ENCODE measurements at regions not wholly inside any gene's neighbourhood (a gene's known extent, or its start where the extent isn't known, plus 50 kb on each side); places are given as distances from the start of the nearest gene placed in this dataset.

DNA sequence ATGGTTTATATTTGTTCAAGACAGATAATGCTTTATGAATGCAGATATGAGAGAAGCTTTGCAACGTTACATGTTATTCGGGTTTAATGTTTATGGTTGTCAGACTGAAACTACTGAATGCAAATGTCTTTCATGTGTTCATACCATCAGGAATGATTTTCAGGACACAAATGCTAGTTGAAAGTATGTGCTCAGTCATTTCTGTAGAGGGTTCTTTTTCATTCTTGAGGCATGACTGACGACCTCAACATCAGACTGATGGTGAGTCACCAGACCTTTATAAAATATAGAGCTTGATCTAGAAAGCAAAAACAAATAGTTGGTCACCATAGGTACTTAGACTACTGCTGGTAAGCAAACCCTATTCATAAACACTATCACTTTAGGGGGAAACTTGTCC lies 287.3 kb upstream of the NUDT12 start:
- Mint-ChIP-seq H3K36me3 (ENCODE audit: low read depth) (no peaks in the 10 kb centered on the region), H3K4me1 (ENCODE audit: low read depth) (no peaks in the 10 kb centered on the region), H3K27me3 (ENCODE audit: low read depth) (no peaks in the 10 kb centered on the region), H3K9me3 (no peaks in the 10 kb centered on the region), H3K4me3 (no peak overlapping the region), H3K27ac (no peak overlapping the region)
- DNase-seq (ENCODE audit: low spot score): no peak

DNA sequence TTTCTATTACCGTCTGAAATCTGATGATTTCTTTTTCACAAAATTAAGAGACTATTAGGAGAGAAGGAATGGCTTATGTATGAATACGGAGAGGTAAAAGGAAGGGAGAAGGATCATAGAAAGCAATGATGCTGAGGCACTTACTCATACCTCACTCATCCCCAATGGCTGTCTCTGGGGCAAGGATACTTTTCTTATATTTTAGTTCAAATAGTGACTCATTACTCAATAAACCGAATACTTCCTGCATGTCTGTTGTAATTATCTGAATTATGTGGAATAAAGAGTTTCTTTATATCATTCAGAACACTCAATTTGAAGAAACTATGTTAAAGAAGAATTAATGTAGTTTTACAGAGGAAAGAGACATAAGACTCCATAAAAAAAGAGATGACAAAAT lies 284.5 kb upstream of the NUDT12 start:
- no peak overlapping the region for H3K4me3 Mint-ChIP-seq
- H3K4me1 Mint-ChIP-seq (ENCODE audit: low read depth): no peaks in the 10 kb centered on the region
- no peaks in the 10 kb centered on the region for H3K9me3 Mint-ChIP-seq
- DNase-seq (ENCODE audit: low spot score): no peak
- H3K27me3 Mint-ChIP-seq (ENCODE audit: low read depth): no peaks in the 10 kb centered on the region
- H3K27ac Mint-ChIP-seq: no peak overlapping the region
- no peaks in the 10 kb centered on the region for H3K36me3 Mint-ChIP-seq (ENCODE audit: low read depth)

DNA sequence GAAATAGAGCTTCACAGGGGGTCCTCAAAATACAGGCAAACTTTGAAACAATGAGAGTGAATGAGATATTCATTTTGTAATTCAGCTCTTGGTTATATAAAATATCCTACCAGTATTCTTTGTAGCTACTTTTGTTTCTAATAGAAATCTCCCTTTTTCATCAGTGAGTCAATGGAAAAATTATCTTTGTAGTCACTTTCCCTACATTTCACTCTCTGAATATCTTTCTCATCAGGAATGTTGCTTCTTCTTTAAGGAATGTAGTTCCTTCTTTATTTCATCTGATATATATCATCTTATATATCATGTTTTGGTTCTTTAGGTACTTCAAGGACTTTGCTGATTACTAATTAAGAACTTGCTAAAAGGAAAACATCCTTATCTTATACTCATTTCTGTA lies 280.3 kb upstream of the NUDT12 start:
- no peaks in the 10 kb centered on the region for H3K27me3 Mint-ChIP-seq (ENCODE audit: low read depth)
- no peak overlapping the region for H3K27ac Mint-ChIP-seq
- H3K4me3 Mint-ChIP-seq: no peak overlapping the region
- H3K9me3 Mint-ChIP-seq: no peaks in the 10 kb centered on the region
- no peaks in the 10 kb centered on the region for H3K4me1 Mint-ChIP-seq (ENCODE audit: low read depth)
- no peak for DNase-seq (ENCODE audit: low spot score)
- no peaks in the 10 kb centered on the region for H3K36me3 Mint-ChIP-seq (ENCODE audit: low read depth)

DNA sequence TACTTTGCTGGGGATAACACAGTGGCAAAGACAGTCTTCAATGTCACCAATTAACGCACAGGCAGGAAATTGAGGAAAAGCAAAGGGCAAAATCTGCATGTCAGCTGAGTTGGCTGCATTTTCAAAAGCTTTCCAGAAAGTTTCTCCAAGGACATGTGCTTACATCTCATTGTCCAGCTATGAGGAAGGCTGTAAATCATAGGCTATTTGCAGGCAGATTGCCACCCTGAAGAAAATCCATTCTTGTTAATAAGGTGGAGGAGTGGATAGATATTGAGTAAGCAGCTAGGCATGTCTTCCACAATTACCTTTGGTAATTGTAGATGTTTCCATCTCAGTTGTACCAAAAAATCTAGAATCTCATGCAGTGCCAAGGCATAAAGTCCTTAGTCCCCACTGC lies 278.0 kb upstream of the NUDT12 start:
- H3K4me1 Mint-ChIP-seq (ENCODE audit: low read depth): no peaks in the 10 kb centered on the region
- no peaks in the 10 kb centered on the region for H3K27me3 Mint-ChIP-seq (ENCODE audit: low read depth)
- no peak overlapping the region for H3K27ac Mint-ChIP-seq
- H3K36me3 Mint-ChIP-seq (ENCODE audit: low read depth): no peaks in the 10 kb centered on the region
- no peaks in the 10 kb centered on the region for H3K9me3 Mint-ChIP-seq
- DNase-seq (ENCODE audit: low spot score): no peak
- H3K4me3 Mint-ChIP-seq: no peak overlapping the region

DNA sequence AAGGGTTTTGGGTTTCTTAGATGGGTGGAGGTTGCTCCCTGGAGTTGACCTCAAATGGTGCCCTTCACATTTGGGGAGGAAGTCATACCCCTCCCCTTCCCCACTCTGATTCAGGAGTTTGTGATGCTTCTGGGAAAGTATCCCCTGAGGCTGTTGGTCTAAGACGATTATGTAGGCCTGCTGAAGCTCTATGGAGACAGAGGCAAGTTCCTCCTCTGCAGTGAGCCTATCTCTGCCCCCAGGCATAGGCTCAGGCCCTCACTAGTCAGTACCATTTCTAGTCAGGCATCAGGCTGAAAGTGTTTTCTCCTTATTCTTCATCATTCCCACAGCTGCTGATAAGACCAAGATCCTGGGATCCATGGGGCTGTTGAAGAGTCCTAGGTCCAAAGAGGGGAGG lies 271.6 kb upstream of the NUDT12 start:
- no peaks in the 10 kb centered on the region for H3K4me1 Mint-ChIP-seq (ENCODE audit: low read depth)
- no peak for DNase-seq (ENCODE audit: low spot score)
- H3K4me3 Mint-ChIP-seq: no peak overlapping the region
- H3K27me3 Mint-ChIP-seq (ENCODE audit: low read depth): no peaks in the 10 kb centered on the region
- no peaks in the 10 kb centered on the region for H3K36me3 Mint-ChIP-seq (ENCODE audit: low read depth)
- H3K9me3 Mint-ChIP-seq: no peaks in the 10 kb centered on the region
- H3K27ac Mint-ChIP-seq: no peak overlapping the region

DNA sequence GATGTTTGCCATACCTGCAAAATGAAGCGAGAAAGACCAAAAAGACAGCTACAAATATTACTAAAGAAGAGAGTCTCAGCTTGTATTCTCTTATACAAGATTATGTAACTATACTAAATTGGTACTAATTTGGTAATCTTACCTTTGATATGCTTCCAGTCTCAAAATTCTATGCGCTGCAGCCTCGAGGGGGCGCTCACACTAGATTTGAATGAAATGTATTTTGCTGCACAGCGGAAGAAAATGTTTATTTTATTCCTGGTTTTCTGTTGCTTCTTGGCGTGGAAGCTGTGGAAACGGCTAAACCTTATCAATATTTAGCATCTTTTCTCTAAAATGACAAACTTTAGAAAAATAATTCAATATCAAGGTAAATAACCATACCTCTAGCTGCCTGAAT lies 267.0 kb upstream of the NUDT12 start:
- no peak overlapping the region for H3K27ac Mint-ChIP-seq
- no peak for DNase-seq (ENCODE audit: low spot score)
- H3K4me3 Mint-ChIP-seq: no peak overlapping the region
- no peaks in the 10 kb centered on the region for H3K36me3 Mint-ChIP-seq (ENCODE audit: low read depth)
- H3K4me1 Mint-ChIP-seq (ENCODE audit: low read depth): no peaks in the 10 kb centered on the region
- H3K27me3 Mint-ChIP-seq (ENCODE audit: low read depth): no peaks in the 10 kb centered on the region
- peaks cover 4% of the 10 kb centered on the region for H3K9me3 Mint-ChIP-seq

DNA sequence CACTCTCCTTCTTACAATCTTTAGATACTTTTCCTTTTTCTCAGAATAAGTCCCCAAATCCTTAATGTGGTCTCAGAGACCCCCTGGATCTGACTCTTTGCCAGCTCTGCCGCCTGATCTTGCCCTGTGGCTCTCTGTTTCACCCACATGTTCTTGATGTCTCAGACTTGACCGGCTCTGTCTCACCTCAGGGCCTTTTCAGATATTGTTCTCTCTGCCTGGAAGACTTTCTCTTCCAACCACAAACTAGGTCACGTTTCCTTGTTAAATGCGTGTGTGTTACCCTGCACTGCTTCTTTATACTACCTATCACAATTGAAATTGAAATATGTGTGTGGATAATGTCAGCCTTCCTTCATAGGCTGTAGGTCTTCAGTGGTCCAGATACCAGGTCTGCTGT lies 265.4 kb upstream of the NUDT12 start:
- no peaks in the 10 kb centered on the region for H3K27me3 Mint-ChIP-seq (ENCODE audit: low read depth)
- DNase-seq (ENCODE audit: low spot score): no peak
- H3K4me3 Mint-ChIP-seq: no peak overlapping the region
- no peak overlapping the region for H3K27ac Mint-ChIP-seq
- no peaks in the 10 kb centered on the region for H3K4me1 Mint-ChIP-seq (ENCODE audit: low read depth)
- H3K36me3 Mint-ChIP-seq (ENCODE audit: low read depth): no peaks in the 10 kb centered on the region
- H3K9me3 Mint-ChIP-seq: peaks cover 4% of the 10 kb centered on the region

DNA sequence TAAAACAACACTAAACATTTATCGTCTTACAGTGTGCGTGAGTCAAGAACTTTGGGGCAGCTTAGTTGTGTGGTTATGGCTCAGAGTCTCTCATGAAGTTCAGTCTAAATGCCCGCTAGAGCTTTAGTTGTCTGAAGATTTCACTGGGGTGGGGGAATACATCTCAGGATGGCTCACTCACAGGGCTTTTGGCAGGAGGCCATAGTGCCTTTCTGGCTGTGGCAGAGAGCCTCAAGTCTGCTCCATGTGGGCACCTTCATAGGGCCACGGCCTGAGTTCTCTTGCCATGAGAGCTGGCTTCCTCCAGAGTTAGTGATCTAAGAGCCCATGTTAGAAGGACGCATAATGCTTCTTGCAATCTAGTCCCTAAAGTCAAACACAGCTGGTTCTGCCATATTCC lies 258.8 kb upstream of the NUDT12 start:
- H3K4me1 Mint-ChIP-seq (ENCODE audit: low read depth): no peaks in the 10 kb centered on the region
- DNase-seq (ENCODE audit: low spot score): no peak
- H3K27ac Mint-ChIP-seq: no peak overlapping the region
- no peaks in the 10 kb centered on the region for H3K36me3 Mint-ChIP-seq (ENCODE audit: low read depth)
- peaks cover 3% of the 10 kb centered on the region for H3K9me3 Mint-ChIP-seq
- no peaks in the 10 kb centered on the region for H3K27me3 Mint-ChIP-seq (ENCODE audit: low read depth)
- no peak overlapping the region for H3K4me3 Mint-ChIP-seq

DNA sequence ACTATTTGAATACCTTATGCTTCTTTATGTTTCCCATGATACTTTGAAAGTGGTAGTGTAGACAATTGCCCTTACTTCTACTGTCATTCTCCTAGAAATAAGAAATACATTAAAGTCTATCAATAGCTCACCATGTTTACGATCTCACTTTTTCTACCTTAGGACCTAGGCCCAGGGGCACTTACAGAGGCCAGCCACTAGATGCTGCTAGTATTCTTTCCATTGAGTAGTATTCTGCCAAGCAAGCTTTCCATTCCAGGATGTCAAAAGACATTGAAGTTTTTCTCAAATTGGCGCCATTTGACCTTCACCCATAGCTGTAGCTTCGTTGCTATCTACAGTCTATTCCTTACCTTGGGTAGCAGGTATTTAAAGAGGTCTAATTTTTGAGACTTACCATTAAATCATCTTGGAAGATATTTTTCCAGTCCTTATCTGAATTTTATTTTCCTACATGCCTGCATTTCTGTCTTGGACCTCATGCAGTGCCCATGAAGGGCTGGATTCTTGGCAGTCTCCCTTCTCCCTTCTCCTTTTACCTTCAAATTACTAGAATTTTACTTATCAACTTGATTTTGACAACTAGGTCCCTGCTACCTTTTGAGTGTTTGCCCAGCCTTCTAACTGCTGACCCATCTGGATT lies 246.0 kb upstream of the NUDT12 start:
- H3K4me3 Mint-ChIP-seq: no peak overlapping the region
- H3K27me3 Mint-ChIP-seq (ENCODE audit: low read depth): no peaks in the 10 kb centered on the region
- H3K4me1 Mint-ChIP-seq (ENCODE audit: low read depth): no peaks in the 10 kb centered on the region
- H3K9me3 Mint-ChIP-seq: no peaks in the 10 kb centered on the region
- DNase-seq (ENCODE audit: low spot score): no peak
- H3K36me3 Mint-ChIP-seq (ENCODE audit: low read depth): no peaks in the 10 kb centered on the region
- no peak overlapping the region for H3K27ac Mint-ChIP-seq

DNA sequence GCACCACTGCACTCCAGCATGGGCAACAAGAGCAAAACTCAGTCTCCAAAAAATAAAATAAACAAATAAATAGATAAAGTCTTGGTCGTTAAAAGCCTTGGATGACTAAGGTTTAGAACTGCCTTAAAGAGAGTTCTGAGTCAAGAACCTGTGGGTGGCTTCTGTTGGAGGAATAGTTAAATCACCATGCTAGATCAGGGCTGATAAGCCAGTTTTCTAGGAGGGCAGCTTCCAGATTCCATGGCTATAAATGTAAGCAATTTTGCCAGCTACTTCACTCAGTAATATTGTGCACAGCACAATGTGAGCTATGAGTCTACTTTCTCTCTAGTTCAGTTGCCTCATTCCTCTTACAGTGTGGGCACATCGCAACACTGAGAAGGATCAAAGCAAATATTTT lies 242.1 kb upstream of the NUDT12 start:
- Mint-ChIP-seq H3K27me3 (ENCODE audit: low read depth) (no peaks in the 10 kb centered on the region), H3K27ac (no peak overlapping the region), H3K9me3 (no peaks in the 10 kb centered on the region), H3K4me3 (no peak overlapping the region), H3K4me1 (ENCODE audit: low read depth) (no peaks in the 10 kb centered on the region), H3K36me3 (ENCODE audit: low read depth) (no peaks in the 10 kb centered on the region)
- DNase-seq (ENCODE audit: low spot score): no peak

DNA sequence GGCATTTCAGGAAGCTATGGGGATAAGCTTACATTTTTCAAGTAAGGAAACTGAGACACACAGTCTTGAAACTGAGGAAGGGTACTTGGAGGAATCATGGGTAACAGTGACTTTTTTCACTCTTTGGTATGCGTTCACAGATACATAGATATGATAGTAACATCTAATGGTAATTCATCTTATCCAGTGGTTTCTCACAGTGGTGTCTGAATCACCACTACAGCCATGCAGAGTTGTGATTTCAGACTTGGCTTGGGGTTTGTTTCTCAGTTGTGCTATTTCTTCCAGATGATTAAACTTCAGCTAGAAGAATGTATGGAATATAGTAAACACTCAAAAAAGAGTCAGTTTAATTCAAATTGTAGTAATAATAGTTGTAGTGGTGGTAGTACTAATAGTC lies 239.1 kb upstream of the NUDT12 start:
- H3K36me3 Mint-ChIP-seq (ENCODE audit: low read depth): no peaks in the 10 kb centered on the region
- no peak overlapping the region for H3K27ac Mint-ChIP-seq
- no peaks in the 10 kb centered on the region for H3K4me1 Mint-ChIP-seq (ENCODE audit: low read depth)
- peaks cover 10% of the 10 kb centered on the region for H3K9me3 Mint-ChIP-seq
- H3K4me3 Mint-ChIP-seq: no peak overlapping the region
- DNase-seq (ENCODE audit: low spot score): no peak
- no peaks in the 10 kb centered on the region for H3K27me3 Mint-ChIP-seq (ENCODE audit: low read depth)

DNA sequence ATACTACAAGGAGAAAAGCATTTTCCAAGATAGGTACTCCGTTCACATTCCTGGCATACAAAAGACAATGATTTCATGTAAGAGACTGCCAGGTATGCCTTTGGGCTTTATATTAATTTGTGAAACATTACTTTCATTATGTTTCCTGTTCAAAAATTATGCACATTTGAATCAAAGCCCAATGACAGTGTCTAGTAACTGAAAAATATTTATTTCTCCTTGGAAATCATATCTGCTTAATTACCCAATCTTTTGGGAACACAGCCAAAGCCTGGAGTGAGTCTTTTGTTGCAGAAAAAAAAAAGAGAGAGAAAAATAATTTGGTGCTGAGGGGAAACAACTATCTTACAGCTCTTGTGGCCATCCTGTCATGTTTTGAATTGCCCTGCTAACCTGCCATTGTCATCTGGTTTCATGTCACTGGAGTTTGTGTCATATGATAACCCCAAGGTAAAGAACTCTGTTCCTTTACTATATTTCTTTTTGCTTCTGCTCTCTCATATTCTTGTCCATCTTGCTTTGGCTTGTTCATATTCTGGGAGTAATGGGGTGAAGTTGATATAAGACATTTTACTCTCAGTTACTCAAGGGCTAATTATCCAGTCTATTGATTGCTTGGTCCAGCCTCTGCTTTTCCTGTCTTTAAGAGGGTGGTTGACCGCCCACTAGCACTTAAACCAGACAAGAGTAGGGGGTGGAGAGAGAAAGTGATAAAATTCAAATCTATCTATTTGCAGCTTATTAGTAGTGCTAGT lies 238.3 kb upstream of the NUDT12 start:
- no peak for DNase-seq (ENCODE audit: low spot score)
- peaks cover 10% of the 10 kb centered on the region for H3K9me3 Mint-ChIP-seq

DNA sequence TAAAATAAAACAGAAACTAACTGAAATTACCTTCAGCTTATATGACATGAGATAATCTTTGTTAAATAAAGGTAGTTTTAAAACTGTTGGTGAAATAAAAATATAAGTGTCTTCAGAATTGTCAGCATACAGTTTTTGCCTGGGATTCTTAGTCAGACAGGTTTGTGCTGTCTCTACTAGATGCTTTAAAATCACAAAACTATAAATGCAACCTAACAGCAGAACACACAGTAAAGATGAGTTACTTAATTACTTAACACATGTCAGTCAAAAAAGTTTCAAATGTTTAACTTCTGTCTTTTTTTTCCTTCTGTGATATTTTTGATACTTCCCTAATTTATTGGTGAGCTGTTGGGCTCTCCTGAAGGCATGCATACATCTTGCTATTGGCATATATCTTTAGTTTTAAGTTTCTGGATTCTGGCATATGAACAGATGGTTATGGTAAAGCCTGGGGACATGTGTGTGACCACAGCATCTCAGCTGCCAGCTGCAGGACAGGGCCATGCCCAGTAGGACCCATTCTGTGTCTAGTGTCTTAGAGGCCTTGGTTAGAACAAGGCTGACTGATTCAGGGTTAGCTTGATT lies 231.1 kb upstream of the NUDT12 start:
- DNase-seq (ENCODE audit: low spot score): no peak
- no peaks in the 10 kb centered on the region for H3K27me3 Mint-ChIP-seq (ENCODE audit: low read depth)
- no peaks in the 10 kb centered on the region for H3K4me1 Mint-ChIP-seq (ENCODE audit: low read depth)
- H3K27ac Mint-ChIP-seq: no peak overlapping the region
- no peaks in the 10 kb centered on the region for H3K36me3 Mint-ChIP-seq (ENCODE audit: low read depth)
- H3K4me3 Mint-ChIP-seq: no peak overlapping the region
- H3K9me3 Mint-ChIP-seq: peaks cover 35% of the 10 kb centered on the region

More for the DNA sequence above, 238.3 kb upstream of the NUDT12 start:
- H3K27ac Mint-ChIP-seq: no peak overlapping the region
- no peaks in the 10 kb centered on the region for H3K4me1 Mint-ChIP-seq (ENCODE audit: low read depth)
- no peaks in the 10 kb centered on the region for H3K27me3 Mint-ChIP-seq (ENCODE audit: low read depth)
- no peak overlapping the region for H3K4me3 Mint-ChIP-seq
- H3K36me3 Mint-ChIP-seq (ENCODE audit: low read depth): no peaks in the 10 kb centered on the region

DNA sequence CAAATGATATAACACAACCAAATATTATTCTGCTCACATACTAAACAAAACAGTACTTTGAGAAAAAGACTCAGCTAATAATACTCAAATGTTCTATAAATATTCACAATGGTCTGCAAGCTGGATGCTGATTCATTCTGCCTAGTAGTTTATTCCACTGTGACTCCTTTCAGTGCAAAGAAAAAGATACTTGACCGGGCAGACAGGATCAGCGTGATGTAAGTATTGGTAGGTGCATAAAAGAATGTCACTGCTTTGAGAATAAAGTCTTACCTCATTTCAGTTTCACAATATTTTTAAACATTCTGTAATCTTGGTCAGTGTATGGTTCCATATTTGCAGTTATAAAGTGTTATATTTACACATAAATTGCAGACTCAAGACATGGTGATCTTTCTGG lies 223.0 kb upstream of the NUDT12 start:
- Mint-ChIP-seq H3K27ac (no peak overlapping the region), H3K27me3 (ENCODE audit: low read depth) (no peaks in the 10 kb centered on the region), H3K4me3 (no peak overlapping the region), H3K4me1 (ENCODE audit: low read depth) (no peaks in the 10 kb centered on the region), H3K36me3 (ENCODE audit: low read depth) (no peaks in the 10 kb centered on the region), H3K9me3 (peaks cover 8% of the 10 kb centered on the region)
- no peak for DNase-seq (ENCODE audit: low spot score)

Data from T-helper 2 cell treated with Interferon-gamma antibody and Interleukin-4, amounts not matched to agents 5 μg/mL and 100 μg/mL, for 36 hours (primary cell).